ENCODE measurements at regions not wholly inside any gene's neighbourhood (a gene's known extent, or its start where the extent isn't known, plus 50 kb on each side); places are given as distances from the start of the nearest gene placed in this dataset.

DNA sequence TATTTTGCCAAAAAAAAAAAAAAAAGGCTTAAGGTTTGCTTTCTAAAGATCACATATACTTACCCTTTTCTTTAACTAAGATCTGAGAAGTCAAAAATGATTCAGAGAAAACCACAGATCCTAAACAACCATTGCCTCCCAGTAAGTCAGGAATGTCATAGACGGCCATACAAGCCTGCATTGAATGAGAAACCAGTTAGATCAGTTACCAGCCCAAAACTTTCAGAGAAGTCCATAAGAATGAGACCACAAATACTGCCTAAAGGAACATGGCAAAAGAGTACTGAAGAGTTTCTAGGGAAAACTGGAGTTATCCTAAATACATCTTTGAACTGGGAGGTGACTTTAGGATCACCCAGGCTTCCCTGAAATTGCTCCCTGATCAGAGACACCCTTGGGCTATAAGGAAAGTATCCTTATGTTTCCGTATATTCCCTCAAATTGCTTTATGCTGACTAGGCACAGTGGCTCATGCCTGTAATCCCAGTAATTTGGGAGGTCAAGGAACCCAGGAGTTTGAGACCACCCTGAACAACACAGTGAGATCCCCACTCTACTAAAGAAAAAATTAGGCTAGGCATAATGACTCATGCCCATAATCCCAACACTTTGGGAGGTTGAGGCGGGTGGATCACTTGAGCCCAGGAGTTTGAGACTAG lies 79.4 kb upstream of the SLC4A11 start:
- no peaks in the 10 kb centered on the region for H3K27me3 ChIP-seq (ENCODE audit: control insufficient read depth in 2 of 2, insufficient read depth in 2 of 2, low read length in 2 of 2)
- H3K36me3 ChIP-seq (ENCODE audit: control insufficient read depth, insufficient read depth, low read length): 0 out of 3 replicates have a peak, but pooled peaks cover 3% of the 10 kb centered on the region
- WGBS (ENCODE audit: insufficient coverage, low coverage, missing lambda C conversion rate): 79% methylated on average over 2 of the region's 3 CpGs
- H3K4me3 ChIP-seq: no peak overlapping the region
- no peaks in the 10 kb centered on the region for H3K9me3 ChIP-seq (replicated peaks; ENCODE audit: control insufficient read depth, insufficient read depth, low read depth, low read length)
- no peaks in the 10 kb centered on the region for H4K20me1 ChIP-seq (replicated peaks; ENCODE audit: control insufficient read depth, insufficient read depth, low read length)
- ChIA-PET CTCF (ENCODE audit: low intra/inter-chr PET ratio) (no interaction called here), POLR2A (interaction anchor here (1.0 kb wide), 1 partner anchor 36 kb away, joined by 4 read pairs; no protein-coding TSS in a partner anchor)
- H3K9ac ChIP-seq (ENCODE audit: insufficient read depth in 1 of 2, low read depth in 2 of 2, low read length in 2 of 2): no peak overlapping the region
- ATAC-seq: no peak
- no TSS peak for BruUV-seq (replicated peaks)
- intact Hi-C loops (cut with micrococcal nuclease): no loop called here
- H3K4me1 ChIP-seq (replicated peaks in 1 of 2; ENCODE audit: control insufficient read depth in 2 of 2, insufficient read depth in 2 of 2, low read length in 2 of 2): no peaks in the 10 kb centered on the region; a peak in 2 of 5 replicates
- no peak overlapping the region for H2AFZ ChIP-seq (ENCODE audit: low read depth, low read length)
- no peak for TF ChIP-seq FOSL1 (tag; conservative IDR thresholded peaks at IDR 0.05)
- no peak for TF ChIP-seq HDAC2 (IDR thresholded peaks at IDR 0.05)
- peak; percentile 10; the same call in 1 of the 2 replicates for TF ChIP-seq MAFK (IDR thresholded peaks at IDR 0.05; ENCODE audit: low read length)
- TF ChIP-seq MAFG (tag; conservative IDR thresholded peaks at IDR 0.05): 0 out of 2 replicates have a peak, but pooled peaks have one; percentile 11
- no peak for TF ChIP-seq CTBP1 (IDR thresholded peaks at IDR 0.05; ENCODE audit: borderline replicate concordance)
- peak; percentile 22; the same call in 1 of the 2 replicates for TF ChIP-seq ZNF316 (IDR thresholded peaks at IDR 0.05)
- DNase-seq (ENCODE audit: extremely low read depth in 1 of 4, low spot score in 3 of 4): no peak
- H3K9me1 ChIP-seq (ENCODE audit: control insufficient read depth, insufficient read depth, low read length): no peaks in the 10 kb centered on the region
- FAIRE-seq: no peak
- no peaks in the 10 kb centered on the region for H3K79me2 ChIP-seq (ENCODE audit: control insufficient read depth, insufficient read depth, low read length)
- in situ Hi-C loops (cut with MboI): no loop called here
- no peak overlapping the region for H3K27ac ChIP-seq (ENCODE audit: extremely low read depth, low read depth, low read length)
- no peak overlapping the region for H3K4me2 ChIP-seq (ENCODE audit: insufficient read depth, low read length)

DNA sequence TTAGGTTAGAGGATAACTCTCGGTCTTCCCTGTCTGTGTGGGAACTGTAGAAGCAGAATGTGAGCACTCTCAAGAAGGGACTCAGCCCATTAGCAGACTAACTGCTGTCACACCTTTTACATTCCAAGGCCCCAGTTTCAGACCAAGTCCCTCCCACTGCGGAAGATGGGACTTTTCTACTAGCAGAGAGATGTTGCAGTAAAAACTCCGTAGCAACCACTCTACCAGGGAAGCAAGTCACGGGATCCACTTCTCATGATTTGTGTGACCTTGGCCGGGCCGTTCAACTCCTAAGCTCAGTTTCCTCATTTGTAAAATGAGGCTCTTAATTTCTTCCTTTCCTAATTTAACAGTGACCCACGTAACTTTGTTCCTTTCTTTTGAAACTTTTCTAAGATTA lies 77.1 kb upstream of the SLC4A11 start:
- Histone ChIP-seq H3K36me3 (ENCODE audit: control insufficient read depth, insufficient read depth, low read length) (0 out of 3 replicates have a peak, but pooled peaks cover 3% of the 10 kb centered on the region), H3K9ac (ENCODE audit: insufficient read depth in 1 of 2, low read depth in 2 of 2, low read length in 2 of 2) (no peak overlapping the region), H3K27me3 (ENCODE audit: control insufficient read depth in 2 of 2, insufficient read depth in 2 of 2, low read length in 2 of 2) (no peaks in the 10 kb centered on the region), H2AFZ (ENCODE audit: low read depth, low read length) (no peak overlapping the region), H3K4me3 (no peak overlapping the region), H4K20me1 (replicated peaks; ENCODE audit: control insufficient read depth, insufficient read depth, low read length) (no peaks in the 10 kb centered on the region), H3K79me2 (ENCODE audit: control insufficient read depth, insufficient read depth, low read length) (no peaks in the 10 kb centered on the region), H3K4me2 (ENCODE audit: insufficient read depth, low read length) (no peak overlapping the region), H3K9me1 (ENCODE audit: control insufficient read depth, insufficient read depth, low read length) (no peaks in the 10 kb centered on the region), H3K9me3 (replicated peaks; ENCODE audit: control insufficient read depth, insufficient read depth, low read depth, low read length) (no peaks in the 10 kb centered on the region), H3K4me1 (replicated peaks in 1 of 2; ENCODE audit: control insufficient read depth in 2 of 2, insufficient read depth in 2 of 2, low read length in 2 of 2) (peaks cover 0 to 5% of the 10 kb centered on the region in 2 experiments; a peak in 3 of 5 replicates), H3K27ac (ENCODE audit: extremely low read depth, low read depth, low read length) (no peak overlapping the region)
- no peak for DNase-seq (ENCODE audit: extremely low read depth in 1 of 4, low spot score in 3 of 4)
- in situ Hi-C loops (cut with MboI) (no loop called here), intact Hi-C loops (cut with micrococcal nuclease) (no loop called here)
- no TSS peak for BruUV-seq (replicated peaks)
- no peak for ATAC-seq
- POLR2A ChIA-PET: no interaction called here
- 78% methylated on average over 7 of the region's 7 CpGs for WGBS (ENCODE audit: insufficient coverage, low coverage, missing lambda C conversion rate)
- CTCF ChIA-PET (ENCODE audit: low intra/inter-chr PET ratio): interaction anchor here (0.6 to 1.1 kb wide), 2 partner anchors 97 to 200 kb away, joined by 3 read pairs; no protein-coding TSS in a partner anchor
- no peak for FAIRE-seq
- TF ChIP-seq RAD51 (IDR thresholded peaks at IDR 0.05; ENCODE audit: borderline replicate concordance, low read depth): no peak
- no peak for TF ChIP-seq RBM17 (IDR thresholded peaks at IDR 0.05; ENCODE audit: borderline replicate concordance, low read depth, low read length)
- TF ChIP-seq NR3C1 (CRISPR knock-in tag; IDR thresholded peaks at IDR 0.05): no peak
- no peak for TF ChIP-seq SRSF1 (IDR thresholded peaks at IDR 0.05; ENCODE audit: low read depth, low read length)
- TF ChIP-seq CHCHD3 (CRISPR knock-in tag; IDR thresholded peaks at IDR 0.05): no peak
- TF ChIP-seq, protein P1, sequence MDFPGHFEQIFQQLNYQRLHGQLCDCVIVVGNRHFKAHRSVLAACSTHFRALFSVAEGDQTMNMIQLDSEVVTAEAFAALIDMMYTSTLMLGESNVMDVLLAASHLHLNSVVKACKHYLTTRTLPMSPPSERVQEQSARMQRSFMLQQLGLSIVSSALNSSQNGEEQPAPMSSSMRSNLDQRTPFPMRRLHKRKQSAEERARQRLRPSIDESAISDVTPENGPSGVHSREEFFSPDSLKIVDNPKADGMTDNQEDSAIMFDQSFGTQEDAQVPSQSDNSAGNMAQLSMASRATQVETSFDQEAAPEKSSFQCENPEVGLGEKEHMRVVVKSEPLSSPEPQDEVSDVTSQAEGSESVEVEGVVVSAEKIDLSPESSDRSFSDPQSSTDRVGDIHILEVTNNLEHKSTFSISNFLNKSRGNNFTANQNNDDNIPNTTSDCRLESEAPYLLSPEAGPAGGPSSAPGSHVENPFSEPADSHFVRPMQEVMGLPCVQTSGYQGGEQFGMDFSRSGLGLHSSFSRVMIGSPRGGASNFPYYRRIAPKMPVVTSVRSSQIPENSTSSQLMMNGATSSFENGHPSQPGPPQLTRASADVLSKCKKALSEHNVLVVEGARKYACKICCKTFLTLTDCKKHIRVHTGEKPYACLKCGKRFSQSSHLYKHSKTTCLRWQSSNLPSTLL (IDR thresholded peaks at IDR 0.05): no peak
- TF ChIP-seq, protein P2, sequence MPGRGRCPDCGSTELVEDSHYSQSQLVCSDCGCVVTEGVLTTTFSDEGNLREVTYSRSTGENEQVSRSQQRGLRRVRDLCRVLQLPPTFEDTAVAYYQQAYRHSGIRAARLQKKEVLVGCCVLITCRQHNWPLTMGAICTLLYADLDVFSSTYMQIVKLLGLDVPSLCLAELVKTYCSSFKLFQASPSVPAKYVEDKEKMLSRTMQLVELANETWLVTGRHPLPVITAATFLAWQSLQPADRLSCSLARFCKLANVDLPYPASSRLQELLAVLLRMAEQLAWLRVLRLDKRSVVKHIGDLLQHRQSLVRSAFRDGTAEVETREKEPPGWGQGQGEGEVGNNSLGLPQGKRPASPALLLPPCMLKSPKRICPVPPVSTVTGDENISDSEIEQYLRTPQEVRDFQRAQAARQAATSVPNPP (IDR thresholded peaks at IDR 0.05; ENCODE audit: borderline replicate concordance, insufficient read depth, insufficient read length): no peak
- TF ChIP-seq SREBF2 (CRISPR knock-in tag; IDR thresholded peaks at IDR 0.05): no peak
- no peak for TF ChIP-seq HMG20A (CRISPR knock-in tag; conservative IDR thresholded peaks at IDR 0.05)
